ENCODE measurements at regions not wholly inside any gene's neighbourhood (a gene's known extent, or its start where the extent isn't known, plus 50 kb on each side); places are given as distances from the start of the nearest gene placed in this dataset.

GRCh38 chr5:5623397-5623796 lies 200.9 kb downstream of the ICE1 start:
- H3K27me3 ChIP-seq, result no peaks in the 10 kb centered on the region
- intact Hi-C loops (cut with DNase I; ENCODE audit: low total_unique reads) (no loop called here), in situ Hi-C loops (cut with MboI; ENCODE audit: low pct_ligation_motif_present in 1 of 4, low pct_unique_long_range_greater_than_20kb in 1 of 4, low sequenced_read_pairs in 3 of 4) (no loop called here)
- H3K4me1 ChIP-seq, result no peaks in the 10 kb centered on the region
- no peaks in the 10 kb centered on the region for H3K9me3 ChIP-seq
- no peak for DNase-seq
- no peaks in the 10 kb centered on the region for H3K36me3 ChIP-seq
- 54% methylated on average over 2 of the region's 2 CpGs; no CpG with 5 or more reads in 1 of the 2 donors for WGBS, 2 donors (ENCODE audit: low coverage in 1 of 2)
- no peak for TF ChIP-seq POLR2AphosphoS5 (IDR thresholded peaks at IDR 0.05)
- no peak for TF ChIP-seq EP300 (IDR thresholded peaks at IDR 0.05; ENCODE audit: low read depth)
- TF ChIP-seq, protein P1, sequence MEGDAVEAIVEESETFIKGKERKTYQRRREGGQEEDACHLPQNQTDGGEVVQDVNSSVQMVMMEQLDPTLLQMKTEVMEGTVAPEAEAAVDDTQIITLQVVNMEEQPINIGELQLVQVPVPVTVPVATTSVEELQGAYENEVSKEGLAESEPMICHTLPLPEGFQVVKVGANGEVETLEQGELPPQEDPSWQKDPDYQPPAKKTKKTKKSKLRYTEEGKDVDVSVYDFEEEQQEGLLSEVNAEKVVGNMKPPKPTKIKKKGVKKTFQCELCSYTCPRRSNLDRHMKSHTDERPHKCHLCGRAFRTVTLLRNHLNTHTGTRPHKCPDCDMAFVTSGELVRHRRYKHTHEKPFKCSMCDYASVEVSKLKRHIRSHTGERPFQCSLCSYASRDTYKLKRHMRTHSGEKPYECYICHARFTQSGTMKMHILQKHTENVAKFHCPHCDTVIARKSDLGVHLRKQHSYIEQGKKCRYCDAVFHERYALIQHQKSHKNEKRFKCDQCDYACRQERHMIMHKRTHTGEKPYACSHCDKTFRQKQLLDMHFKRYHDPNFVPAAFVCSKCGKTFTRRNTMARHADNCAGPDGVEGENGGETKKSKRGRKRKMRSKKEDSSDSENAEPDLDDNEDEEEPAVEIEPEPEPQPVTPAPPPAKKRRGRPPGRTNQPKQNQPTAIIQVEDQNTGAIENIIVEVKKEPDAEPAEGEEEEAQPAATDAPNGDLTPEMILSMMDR (IDR thresholded peaks at IDR 0.05), result no peak
- no peak for TF ChIP-seq POLR2A (IDR thresholded peaks at IDR 0.05)
- no peak overlapping the region for H3K27ac ChIP-seq
- H3K4me3 ChIP-seq, result no peak overlapping the region

GRCh38 chr5:5622806-5623205 lies 200.3 kb downstream of the ICE1 start:
- TF ChIP-seq, protein P1 (IDR thresholded peaks at IDR 0.05), result no peak
- TF ChIP-seq POLR2A (IDR thresholded peaks at IDR 0.05), result no peak
- no peak for TF ChIP-seq POLR2AphosphoS5 (IDR thresholded peaks at IDR 0.05)
- TF ChIP-seq EP300 (IDR thresholded peaks at IDR 0.05; ENCODE audit: low read depth), result no peak
- Histone ChIP-seq H3K27ac (no peak overlapping the region), H3K36me3 (no peaks in the 10 kb centered on the region), H3K4me1 (no peaks in the 10 kb centered on the region), H3K9me3 (no peaks in the 10 kb centered on the region), H3K4me3 (no peak overlapping the region), H3K27me3 (no peaks in the 10 kb centered on the region)
- in situ Hi-C loops (cut with MboI; ENCODE audit: low pct_ligation_motif_present in 1 of 4, low pct_unique_long_range_greater_than_20kb in 1 of 4, low sequenced_read_pairs in 3 of 4) (no loop called here), intact Hi-C loops (cut with DNase I; ENCODE audit: low total_unique reads) (no loop called here)
- no peak for DNase-seq

GRCh38 chr5:5619546-5619945 lies 197.1 kb downstream of the ICE1 start:
- DNase-seq, result no peak
- Histone ChIP-seq H3K27me3 (no peaks in the 10 kb centered on the region), H3K27ac (no peak overlapping the region), H3K4me1 (no peaks in the 10 kb centered on the region), H3K36me3 (no peaks in the 10 kb centered on the region), H3K4me3 (no peak overlapping the region), H3K9me3 (no peaks in the 10 kb centered on the region)
- TF ChIP-seq, protein P1 (IDR thresholded peaks at IDR 0.05), result no peak
- TF ChIP-seq EP300 (IDR thresholded peaks at IDR 0.05; ENCODE audit: low read depth) (no peak), POLR2AphosphoS5 (IDR thresholded peaks at IDR 0.05) (no peak), POLR2A (IDR thresholded peaks at IDR 0.05) (no peak)
- intact Hi-C loops (cut with DNase I; ENCODE audit: low total_unique reads), result no loop called here
- in situ Hi-C loops (cut with MboI; ENCODE audit: low pct_ligation_motif_present in 1 of 4, low pct_unique_long_range_greater_than_20kb in 1 of 4, low sequenced_read_pairs in 3 of 4), result no loop called here
- WGBS, 2 donors (ENCODE audit: low coverage in 1 of 2), result 75 to 93% methylated on average over 2 to 3 of the region's 3 CpGs

GRCh38 chr5:5617024-5617423 lies 194.5 kb downstream of the ICE1 start:
- no peak for TF ChIP-seq POLR2AphosphoS5 (IDR thresholded peaks at IDR 0.05)
- TF ChIP-seq EP300 (IDR thresholded peaks at IDR 0.05; ENCODE audit: low read depth), result no peak
- TF ChIP-seq POLR2A (IDR thresholded peaks at IDR 0.05), result no peak

GRCh38 chr5:5616247-5616895 lies 193.9 kb downstream of the ICE1 start:
- no peak overlapping the region for H3K4me3 ChIP-seq
- in situ Hi-C loops (cut with MboI; ENCODE audit: low pct_ligation_motif_present in 1 of 4, low pct_unique_long_range_greater_than_20kb in 1 of 4, low sequenced_read_pairs in 3 of 4), result no loop called here
- no peaks in the 10 kb centered on the region for H3K9me3 ChIP-seq
- DNase-seq, result no peak
- no peaks in the 10 kb centered on the region for H3K4me1 ChIP-seq
- 37 to 40% methylated on average over 7 of the region's 7 CpGs for WGBS, 2 donors (ENCODE audit: low coverage in 1 of 2)
- peak overlapping the region in 1 of 4 donors; percentile 23 for H3K27ac ChIP-seq
- intact Hi-C loops (cut with DNase I; ENCODE audit: low total_unique reads), result no loop called here
- no peaks in the 10 kb centered on the region for H3K27me3 ChIP-seq
- TF ChIP-seq POLR2AphosphoS5 (IDR thresholded peaks at IDR 0.05) (no peak), POLR2A (IDR thresholded peaks at IDR 0.05) (no peak), EP300 (IDR thresholded peaks at IDR 0.05; ENCODE audit: low read depth) (no peak)
- TF ChIP-seq, protein P1 (IDR thresholded peaks at IDR 0.05), result no peak
- H3K36me3 ChIP-seq, result no peaks in the 10 kb centered on the region

More at GRCh38 chr5:5617024-5617423, 194.5 kb downstream of the ICE1 start:
- H3K36me3 ChIP-seq, result no peaks in the 10 kb centered on the region
- intact Hi-C loops (cut with DNase I; ENCODE audit: low total_unique reads) (no loop called here), in situ Hi-C loops (cut with MboI; ENCODE audit: low pct_ligation_motif_present in 1 of 4, low pct_unique_long_range_greater_than_20kb in 1 of 4, low sequenced_read_pairs in 3 of 4) (no loop called here)
- H3K4me1 ChIP-seq, result no peaks in the 10 kb centered on the region
- H3K9me3 ChIP-seq, result no peaks in the 10 kb centered on the region
- H3K27me3 ChIP-seq, result no peaks in the 10 kb centered on the region
- H3K4me3 ChIP-seq, result no peak overlapping the region
- no peak overlapping the region for H3K27ac ChIP-seq
- no peak for DNase-seq

Measured in transverse colon (tissue), 4 donors.